ENCODE measurements at regions not wholly inside any gene's neighbourhood (a gene's known extent, or its start where the extent isn't known, plus 50 kb on each side); places are given as distances from the start of the nearest gene placed in this dataset.

DNA sequence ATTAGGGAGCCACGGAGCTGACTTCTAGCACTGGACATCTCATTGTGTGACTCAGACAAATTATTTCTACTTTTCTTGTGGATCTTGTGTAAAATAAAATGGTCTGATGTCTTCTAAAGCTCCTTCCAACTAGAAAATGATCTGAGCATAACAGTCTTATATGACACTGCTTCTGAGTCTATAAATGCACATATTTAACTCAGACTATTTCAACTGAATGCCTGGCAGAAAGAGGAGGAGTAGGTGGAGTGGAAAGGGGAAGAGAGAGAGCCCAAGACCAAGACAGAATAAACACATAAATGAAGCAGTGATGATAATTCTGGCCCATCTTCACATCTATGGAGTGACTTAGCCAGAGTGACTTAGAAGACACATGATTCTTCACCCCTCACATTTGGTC lies 162.3 kb upstream of the PDZRN3 start:
- TF ChIP-seq POLR2A (IDR thresholded peaks at IDR 0.05): no peak
- TF ChIP-seq, protein P1, sequence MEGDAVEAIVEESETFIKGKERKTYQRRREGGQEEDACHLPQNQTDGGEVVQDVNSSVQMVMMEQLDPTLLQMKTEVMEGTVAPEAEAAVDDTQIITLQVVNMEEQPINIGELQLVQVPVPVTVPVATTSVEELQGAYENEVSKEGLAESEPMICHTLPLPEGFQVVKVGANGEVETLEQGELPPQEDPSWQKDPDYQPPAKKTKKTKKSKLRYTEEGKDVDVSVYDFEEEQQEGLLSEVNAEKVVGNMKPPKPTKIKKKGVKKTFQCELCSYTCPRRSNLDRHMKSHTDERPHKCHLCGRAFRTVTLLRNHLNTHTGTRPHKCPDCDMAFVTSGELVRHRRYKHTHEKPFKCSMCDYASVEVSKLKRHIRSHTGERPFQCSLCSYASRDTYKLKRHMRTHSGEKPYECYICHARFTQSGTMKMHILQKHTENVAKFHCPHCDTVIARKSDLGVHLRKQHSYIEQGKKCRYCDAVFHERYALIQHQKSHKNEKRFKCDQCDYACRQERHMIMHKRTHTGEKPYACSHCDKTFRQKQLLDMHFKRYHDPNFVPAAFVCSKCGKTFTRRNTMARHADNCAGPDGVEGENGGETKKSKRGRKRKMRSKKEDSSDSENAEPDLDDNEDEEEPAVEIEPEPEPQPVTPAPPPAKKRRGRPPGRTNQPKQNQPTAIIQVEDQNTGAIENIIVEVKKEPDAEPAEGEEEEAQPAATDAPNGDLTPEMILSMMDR (IDR thresholded peaks at IDR 0.05): no peak
- no peak for TF ChIP-seq EP300 (IDR thresholded peaks at IDR 0.05)

Measured in tibial nerve (tissue), 4 donors.